Right cardiac atrium (tissue), 5 donors: ENCODE measurements at regions not wholly inside any gene's neighbourhood (a gene's known extent, or its start where the extent isn't known, plus 50 kb on each side); places are given as distances from the start of the nearest gene placed in this dataset.
"Not testable (repeated sequence)": the region's sequence is repeated elsewhere in the genome, so short reads cannot be mapped to it uniquely, and the experiment has no call there.

ENCODE experiments used
- ATAC-seq, 2 donors: fragments of 200-7000 bp; cut with Tn5 transposase; one replicate each; pipeline versions ENCODE4 v1.8.0 to v1.9.1; 2020; ENCODE audit warnings: moderate library complexity in 2 of 2, mild to moderate bottlenecking in 1 of 2
- DNase-seq, 3 donors: peaks; one replicate each; pipeline ENCODE4 v3.0.0-alpha.2; 2020
- H3K27ac ChIP-seq: one replicate; pipeline ENCODE4 v1.5.1; 2013; ENCODE audit warnings: mild to moderate bottlenecking, low read length, control low read depth, moderate library complexity
- H3K27me3 ChIP-seq: one replicate; pipeline ENCODE4 v1.6.1; 2013; ENCODE audit not compliant: control insufficient read depth, insufficient read depth
- H3K4me1 ChIP-seq: one replicate; pipeline ENCODE4 v1.6.1; 2013; ENCODE audit warnings: low read length; ENCODE audit not compliant: control insufficient read depth, insufficient read depth
- H3K4me3 ChIP-seq: one replicate; pipeline ENCODE4 v1.5.1; 2013; ENCODE audit warnings: low read length, control low read depth
- H3K9me3 ChIP-seq: one replicate; pipeline ENCODE4 v1.6.1; 2013; ENCODE audit warnings: low read length; ENCODE audit not compliant: control insufficient read depth
- WGBS: extraction: QIAGEN DNeasy Blood & Tissue Kit; methylation state at CpG from one replicate; pipeline ENCODE4 v1.1.7; 2013; 5-methylcytosine and 5-hydroxymethylcytosine counted together
- intact Hi-C, 4 donors: fragments of 100-400 bp; cut with DNase I; formaldehyde crosslinking; loops; one replicate each; pipeline versions ENCODE4 v1.11.0 to v1.14.0; 2022 to 2023
- donor health status: healthy with polysubstance abuse.
- donor health status: DM: no; HTN: yes; CAD: no.
- donor health status: DM: no; HTN: no; CAD: no.
- donor health status: DM: no; HTN: yes; CAD: no; lungs with severe emphysema.
- donor health status: DM: yes; HTN: yes; CAD: no.

DNA sequence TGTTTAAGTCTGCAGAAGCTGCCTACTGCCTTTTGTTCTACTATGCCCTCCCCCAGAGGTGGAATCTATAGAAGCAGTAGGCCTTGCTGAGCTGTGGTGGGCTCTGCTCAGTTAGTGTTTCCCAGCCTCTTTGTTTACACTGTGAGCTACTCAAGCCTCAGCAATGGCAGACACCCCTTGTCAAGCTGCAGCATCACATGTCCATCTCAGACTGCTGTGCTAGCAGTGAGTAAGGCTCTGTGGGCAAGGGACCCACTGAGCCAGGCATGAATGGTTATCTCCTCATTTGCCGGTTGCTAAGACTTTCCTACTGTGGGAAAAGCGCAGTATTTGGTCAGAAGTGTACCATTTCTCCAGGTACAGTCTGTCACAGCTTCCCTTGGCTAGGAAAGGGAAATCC lies 167.4 kb upstream of the IGFBP3 start:
- ATAC-seq, H3K27me3 ChIP-seq, H3K4me1 ChIP-seq, H3K4me3 ChIP-seq, H3K9me3 ChIP-seq, intact Hi-C loops, H3K27ac ChIP-seq, DNase-seq: not testable (repeated sequence)
- WGBS = 98% methylated on average over 2 of the region's 2 CpGs

DNA sequence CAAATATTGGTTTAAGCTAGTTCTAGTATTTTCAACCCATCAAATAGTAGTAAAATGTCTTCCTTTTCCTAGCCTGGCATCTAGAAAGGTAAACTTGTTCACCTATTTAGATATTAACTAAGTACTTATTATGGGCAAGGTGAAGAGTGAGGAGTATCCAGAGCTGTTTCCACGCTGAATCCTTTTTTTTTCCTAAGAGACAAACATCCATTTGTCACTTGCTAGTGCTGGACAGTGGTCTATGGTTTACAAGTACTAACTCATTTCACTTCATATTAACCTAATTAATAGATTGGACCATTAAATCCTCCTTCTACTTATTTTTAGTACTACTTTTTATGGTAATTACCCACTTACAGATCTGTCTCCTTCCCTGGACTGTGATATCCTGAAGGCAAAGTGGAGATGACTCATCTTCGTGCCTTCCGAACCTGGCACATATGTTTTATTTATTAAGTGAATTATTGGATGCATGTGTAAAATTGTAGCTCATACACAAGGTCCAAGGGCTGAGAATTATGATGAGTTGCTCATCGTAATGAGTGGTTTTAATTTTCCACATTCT lies 159.6 kb upstream of the IGFBP3 start:
- H3K9me3 ChIP-seq = no peaks in the 10 kb centered on the region
- H3K4me3 ChIP-seq = no peak overlapping the region
- DNase-seq (no peak), ATAC-seq (no peak)
- H3K4me1 ChIP-seq = no peaks in the 10 kb centered on the region
- no peaks in the 10 kb centered on the region for H3K27me3 ChIP-seq
- 80% methylated on average over 4 of the region's 4 CpGs for WGBS
- intact Hi-C loops = no loop called here
- no peak overlapping the region for H3K27ac ChIP-seq

DNA sequence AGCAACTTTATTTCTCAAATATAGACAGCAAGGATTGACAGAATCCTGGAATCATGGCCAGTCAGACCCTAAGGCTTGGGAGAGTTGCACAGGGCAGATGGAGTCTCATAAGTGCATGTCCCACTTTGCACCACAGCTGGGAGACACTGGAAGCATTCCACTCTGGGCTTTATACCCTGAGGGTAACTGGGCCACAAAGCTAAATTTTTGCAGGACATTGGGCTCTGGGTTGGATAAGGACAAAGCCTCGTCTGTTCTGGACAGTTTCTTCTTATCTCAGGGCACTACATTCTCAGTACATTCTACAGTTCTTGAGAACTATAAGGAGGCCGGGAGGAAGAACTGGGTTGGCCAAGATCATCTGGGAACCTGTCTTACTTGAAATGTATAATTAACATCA lies 158.3 kb upstream of the IGFBP3 start:
- no peaks in the 10 kb centered on the region for H3K27me3 ChIP-seq
- intact Hi-C loops = no loop called here
- no peak overlapping the region for H3K4me3 ChIP-seq
- ATAC-seq (no peak), DNase-seq (no peak)
- no peak overlapping the region for H3K27ac ChIP-seq
- 61% methylated on average over 2 of the region's 2 CpGs for WGBS
- no peaks in the 10 kb centered on the region for H3K4me1 ChIP-seq
- H3K9me3 ChIP-seq = no peaks in the 10 kb centered on the region

DNA sequence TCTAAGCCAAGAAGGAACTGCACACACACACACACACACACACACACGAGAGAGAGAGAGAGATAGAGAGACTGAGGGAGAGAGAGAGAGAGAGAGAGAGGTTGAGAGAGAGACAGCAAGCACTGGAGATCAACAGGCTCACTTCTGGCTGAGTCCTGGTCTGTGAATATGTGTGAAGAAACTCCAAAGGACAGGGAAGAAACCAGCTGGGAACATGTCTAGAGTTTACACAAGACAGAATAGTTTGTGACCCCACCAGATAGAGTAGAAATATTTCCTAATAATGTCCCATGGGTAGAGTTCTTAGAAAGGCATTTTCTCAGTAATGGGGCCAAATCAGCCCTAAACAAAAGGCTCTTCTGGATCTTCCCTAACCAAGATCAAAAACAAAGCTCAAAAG lies 155.5 kb upstream of the IGFBP3 start:
- ATAC-seq (no peak), DNase-seq (no peak)
- Histone ChIP-seq H3K27me3 (no peaks in the 10 kb centered on the region), H3K4me3 (no peak overlapping the region), H3K27ac (no peak overlapping the region), H3K4me1 (no peaks in the 10 kb centered on the region), H3K9me3 (no peaks in the 10 kb centered on the region)
- intact Hi-C loops = no loop called here
- WGBS = 40% methylated on average over 1 of the region's 1 CpG

- Histone ChIP-seq H3K9me3 (no peaks in the 10 kb centered on the region), H3K27me3 (no peaks in the 10 kb centered on the region), H3K4me3 (no peak overlapping the region), H3K27ac (no peak overlapping the region), H3K4me1 (no peaks in the 10 kb centered on the region)
- peak in 1 of 2 donors; percentile 54 for ATAC-seq
- intact Hi-C loops = no loop called here
- DNase-seq = no peak
Measured at GRCh38 chr7:46072722-46073121, 151.7 kb upstream of the IGFBP3 start.

GRCh38 chr7:46071601-46072000 lies 150.5 kb upstream of the IGFBP3 start:
- H3K27me3 ChIP-seq = no peaks in the 10 kb centered on the region
- no peak for ATAC-seq
- intact Hi-C loops = no loop called here
- DNase-seq = no peak
- H3K27ac ChIP-seq = no peak overlapping the region
- H3K4me1 ChIP-seq = no peaks in the 10 kb centered on the region
- no peak overlapping the region for H3K4me3 ChIP-seq
- 87% methylated on average over 1 of the region's 1 CpG for WGBS
- no peaks in the 10 kb centered on the region for H3K9me3 ChIP-seq

- DNase-seq (no peak), ATAC-seq (no peak)
- no peaks in the 10 kb centered on the region for H3K9me3 ChIP-seq
- no peaks in the 10 kb centered on the region for H3K27me3 ChIP-seq
- WGBS = 78% methylated on average over 3 of the region's 3 CpGs
- H3K4me3 ChIP-seq = no peak overlapping the region
- intact Hi-C loops = no loop called here
- no peaks in the 10 kb centered on the region for H3K4me1 ChIP-seq
- no peak overlapping the region for H3K27ac ChIP-seq
Measured at GRCh38 chr7:46071076-46071475, 150.0 kb upstream of the IGFBP3 start.

DNA sequence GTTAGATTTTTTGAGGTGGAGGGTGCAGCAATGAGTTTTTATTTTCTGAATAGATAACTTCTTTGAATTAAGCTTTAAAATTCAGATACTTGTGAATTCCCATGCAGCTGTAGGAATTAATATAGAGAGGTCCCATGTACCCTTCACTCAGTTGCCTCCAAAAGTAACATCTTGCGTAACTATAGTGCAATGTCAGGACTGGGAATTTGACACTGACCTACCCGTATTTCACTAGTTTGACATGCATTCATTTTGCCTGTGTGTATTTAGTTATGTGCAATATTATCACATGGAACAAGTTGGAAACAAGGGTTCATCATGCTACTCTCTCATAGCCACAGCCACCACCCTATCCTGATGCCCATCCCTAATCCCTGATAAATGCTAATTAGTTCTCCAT lies 147.1 kb upstream of the IGFBP3 start:
- H3K4me1 ChIP-seq = no peaks in the 10 kb centered on the region
- DNase-seq (no peak), ATAC-seq (no peak)
- no peaks in the 10 kb centered on the region for H3K27me3 ChIP-seq
- H3K27ac ChIP-seq = no peak overlapping the region
- intact Hi-C loops = no loop called here
- 91% methylated on average over 2 of the region's 2 CpGs for WGBS
- no peaks in the 10 kb centered on the region for H3K9me3 ChIP-seq
- no peak overlapping the region for H3K4me3 ChIP-seq

- Histone ChIP-seq H3K27ac (no peak overlapping the region), H3K27me3 (no peaks in the 10 kb centered on the region), H3K4me1 (no peaks in the 10 kb centered on the region), H3K9me3 (no peaks in the 10 kb centered on the region), H3K4me3 (no peak overlapping the region)
- ATAC-seq (peak; percentile 95 to 97), DNase-seq (peak; percentile 64 to 90 (median 89))
- 70% methylated on average over 7 of the region's 7 CpGs for WGBS
- intact Hi-C loops = no loop called here
Measured at GRCh38 chr7:46059308-46060020, 138.4 kb upstream of the IGFBP3 start.

DNA sequence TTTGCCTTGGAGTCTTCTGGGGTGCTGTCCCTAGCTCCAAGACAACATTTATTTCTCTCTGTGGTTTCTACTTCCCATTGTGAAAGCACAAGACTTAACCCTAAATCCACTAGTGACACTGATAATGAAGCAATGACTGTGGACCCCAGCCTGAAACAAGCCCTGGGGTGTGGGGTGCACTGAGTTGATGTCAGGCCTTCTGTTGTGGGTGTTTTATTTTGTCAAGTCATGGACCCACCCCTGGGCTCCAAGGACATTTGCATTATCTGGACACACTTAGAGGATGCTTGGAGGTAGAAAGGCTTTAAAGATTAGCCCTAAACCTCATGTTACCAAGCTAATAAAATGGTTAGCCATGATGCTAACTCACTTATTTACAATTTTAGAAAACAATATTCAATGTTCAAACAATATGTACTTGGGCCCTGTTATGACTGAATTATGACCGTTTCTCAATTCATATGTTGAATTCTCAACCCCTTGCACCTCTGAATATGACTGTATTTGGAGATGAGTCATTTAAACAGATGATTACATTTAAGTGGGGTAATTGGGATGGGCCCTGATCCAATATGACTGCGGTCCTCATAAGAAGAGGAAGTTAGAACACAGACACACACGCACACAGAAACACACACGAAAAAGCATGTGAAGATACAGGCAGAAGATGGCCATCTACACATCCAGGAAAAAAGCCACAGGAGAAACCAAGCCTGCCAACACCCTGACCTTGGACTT lies 137.2 kb upstream of the IGFBP3 start:
- Histone ChIP-seq H3K4me3 (no peak overlapping the region), H3K9me3 (no peaks in the 10 kb centered on the region), H3K27ac (no peak overlapping the region), H3K27me3 (no peaks in the 10 kb centered on the region), H3K4me1 (no peaks in the 10 kb centered on the region)
- intact Hi-C loops = no loop called here
- no peak for ATAC-seq
- no peak for DNase-seq
- WGBS = 94% methylated on average over 4 of the region's 4 CpGs

DNA sequence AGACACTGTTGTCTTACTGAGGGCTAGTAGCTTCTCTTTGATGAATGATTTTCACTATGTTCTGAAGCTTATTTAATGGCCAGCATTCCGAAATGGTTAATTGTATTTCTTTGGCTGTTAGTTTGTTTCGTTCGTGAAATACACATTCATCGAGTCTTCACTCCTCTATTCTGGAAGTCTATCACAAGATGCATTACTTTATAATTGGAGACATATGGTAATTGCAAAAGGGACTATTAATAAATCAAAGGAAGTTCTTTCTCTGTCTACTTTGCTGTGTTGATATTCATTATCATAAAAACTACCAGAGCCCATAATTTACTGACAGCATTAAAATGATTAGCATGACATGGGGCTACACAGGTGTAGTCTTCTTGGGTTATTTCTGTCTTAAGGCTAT lies 133.8 kb upstream of the IGFBP3 start:
- ATAC-seq (no peak), DNase-seq (no peak)
- WGBS = 63% methylated on average over 4 of the region's 4 CpGs
- Histone ChIP-seq H3K4me1 (no peaks in the 10 kb centered on the region), H3K4me3 (no peak overlapping the region), H3K27me3 (no peaks in the 10 kb centered on the region), H3K9me3 (no peaks in the 10 kb centered on the region), H3K27ac (no peak overlapping the region)
- intact Hi-C loops = no loop called here
